22Rv1 (cell line): ENCODE measurements at regions not wholly inside any gene's neighbourhood (a gene's known extent, or its start where the extent isn't known, plus 50 kb on each side); places are given as distances from the start of the nearest gene placed in this dataset.

Experiments used
- CTCF ChIP-seq: fragments of 450-650 bp; IDR thresholded peaks from 2 replicates; pipeline ENCODE4 v1.5.1; 2017; ENCODE audit warnings: mild to moderate bottlenecking
- ZFX ChIP-seq: fragments of 450-650 bp; IDR thresholded peaks from 2 replicates; pipeline ENCODE4 v1.6.1; 2017; ENCODE audit warnings: antibody characterized with exemption, borderline replicate concordance

GRCh38 chr13:105462098-105462497, 1073.4 kb downstream of the EFNB2 start:
- TF ChIP-seq CTCF (no peak), ZFX (no peak)
